ENCODE measurements at regions not wholly inside any gene's neighbourhood (a gene's known extent, or its start where the extent isn't known, plus 50 kb on each side); places are given as distances from the start of the nearest gene placed in this dataset.

DNA sequence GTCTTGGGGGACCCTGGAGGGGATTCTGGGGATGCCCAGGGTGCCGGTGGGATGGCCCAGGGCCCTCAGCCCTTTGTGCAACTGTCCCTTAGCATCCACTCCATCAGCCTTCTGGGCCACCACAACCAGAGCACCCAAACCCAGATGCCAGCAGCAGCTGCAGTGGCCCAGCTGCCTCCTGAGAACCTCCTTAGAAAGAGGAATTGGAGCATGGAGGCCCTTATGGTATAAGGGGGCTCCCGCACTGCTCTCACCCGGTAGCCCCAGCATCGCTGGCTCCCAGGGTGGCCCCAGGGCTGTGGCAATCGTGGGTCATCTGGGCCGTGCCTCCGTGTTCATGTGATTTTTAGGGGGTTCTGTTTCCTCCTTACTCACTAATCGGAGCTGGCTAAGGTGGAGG, 463.3 kb downstream of the ICE1 start:
- TF ChIP-seq CTCF (IDR thresholded peaks at IDR 0.05; ENCODE audit: low read length) (no peak), EZH2 (optimal IDR thresholded peaks at IDR 0.05; ENCODE audit: low read depth, low read length) (no peak), EZH2phosphoT487 (IDR thresholded peaks at IDR 0.05; ENCODE audit: low read length) (no peak)

Data from MM.1S (cell line).